Activated naive CD8-positive, alpha-beta T cell treated with anti-CD3 and anti-CD28 coated beads for 36 hours (primary cell): ENCODE measurements at regions not wholly inside any gene's neighbourhood (a gene's known extent, or its start where the extent isn't known, plus 50 kb on each side); places are given as distances from the start of the nearest gene placed in this dataset.
"Not testable (repeated sequence)": the region's sequence is repeated elsewhere in the genome, so short reads cannot be mapped to it uniquely, and the experiment has no call there.

Experiments used
- DNase-seq: peaks from one replicate; pipeline ENCODE4 v3.0.0; 2021
- H3K27ac Mint-ChIP-seq: one replicate; pipeline ENCODE4 v1.8.0; 2022; ENCODE audit warnings: mild to moderate bottlenecking, moderate library complexity, mixed read lengths
- H3K27me3 Mint-ChIP-seq: one replicate; pipeline ENCODE4 v1.8.0; 2022; ENCODE audit warnings: mild to moderate bottlenecking, mixed read lengths
- H3K36me3 Mint-ChIP-seq: one replicate; pipeline ENCODE4 v1.8.0; 2021; ENCODE audit warnings: mild to moderate bottlenecking, mixed read lengths
- H3K4me1 Mint-ChIP-seq: one replicate; pipeline ENCODE4 v1.8.0; 2021; ENCODE audit warnings: mixed read lengths
- H3K4me3 Mint-ChIP-seq: one replicate; pipeline ENCODE4 v1.8.0; 2022; ENCODE audit warnings: mild to moderate bottlenecking, moderate library complexity, mixed read lengths
- H3K9me3 Mint-ChIP-seq: one replicate; pipeline ENCODE4 v1.8.0; 2022; ENCODE audit warnings: mixed read lengths

GRCh38 chr4:152190907-152191306 is 345.0 kb downstream of the FBXW7 start:
- Mint-ChIP-seq H3K4me3 (no peak overlapping the region), H3K27ac (no peak overlapping the region), H3K27me3 (no peaks in the 10 kb centered on the region), H3K9me3 (peaks cover 4% of the 10 kb centered on the region), H3K36me3 (no peaks in the 10 kb centered on the region), H3K4me1 (peaks cover 15% of the 10 kb centered on the region)
- no peak for DNase-seq

GRCh38 chr4:152189451-152190179 is 346.3 kb downstream of the FBXW7 start:
- H3K27ac Mint-ChIP-seq: no peak overlapping the region
- H3K27me3 Mint-ChIP-seq: no peaks in the 10 kb centered on the region
- peaks cover 18% of the 10 kb centered on the region for H3K4me1 Mint-ChIP-seq
- no peak overlapping the region for H3K4me3 Mint-ChIP-seq
- no peaks in the 10 kb centered on the region for H3K9me3 Mint-ChIP-seq
- DNase-seq: no peak
- no peaks in the 10 kb centered on the region for H3K36me3 Mint-ChIP-seq

GRCh38 chr4:152188801-152189200 is 347.1 kb downstream of the FBXW7 start:
- no peak overlapping the region for H3K4me3 Mint-ChIP-seq
- H3K36me3 Mint-ChIP-seq: no peaks in the 10 kb centered on the region
- no peak overlapping the region for H3K27ac Mint-ChIP-seq
- peaks cover 19% of the 10 kb centered on the region for H3K4me1 Mint-ChIP-seq
- H3K27me3 Mint-ChIP-seq: no peaks in the 10 kb centered on the region
- H3K9me3 Mint-ChIP-seq: no peaks in the 10 kb centered on the region
- no peak for DNase-seq

- H3K4me3 Mint-ChIP-seq: no peak overlapping the region
- H3K27ac Mint-ChIP-seq: no peak overlapping the region
- H3K4me1 Mint-ChIP-seq: peaks cover 25% of the 10 kb centered on the region
- no peaks in the 10 kb centered on the region for H3K36me3 Mint-ChIP-seq
- no peak for DNase-seq
- no peaks in the 10 kb centered on the region for H3K9me3 Mint-ChIP-seq
- no peaks in the 10 kb centered on the region for H3K27me3 Mint-ChIP-seq
These were observed 348.2 kb downstream of the FBXW7 start for GRCh38 chr4:152187693-152188092.

GRCh38 chr4:152185786-152186550 is 349.9 kb downstream of the FBXW7 start:
- H3K27ac Mint-ChIP-seq: no peak overlapping the region
- peaks cover 25% of the 10 kb centered on the region for H3K4me1 Mint-ChIP-seq
- H3K4me3 Mint-ChIP-seq: no peak overlapping the region
- no peaks in the 10 kb centered on the region for H3K36me3 Mint-ChIP-seq
- H3K9me3 Mint-ChIP-seq: no peaks in the 10 kb centered on the region
- H3K27me3 Mint-ChIP-seq: no peaks in the 10 kb centered on the region
- no peak for DNase-seq

GRCh38 chr4:152181150-152181549 is 354.7 kb downstream of the FBXW7 start:
- no peak overlapping the region for H3K27ac Mint-ChIP-seq

GRCh38 chr4:152180369-152180768 is 355.5 kb downstream of the FBXW7 start:
- Mint-ChIP-seq H3K9me3 (no peaks in the 10 kb centered on the region), H3K4me3 (no peak overlapping the region), H3K36me3 (no peaks in the 10 kb centered on the region), H3K27me3 (no peaks in the 10 kb centered on the region), H3K4me1 (peaks cover 7% of the 10 kb centered on the region), H3K27ac (no peak overlapping the region)
- DNase-seq: no peak

More at GRCh38 chr4:152181150-152181549, 354.7 kb downstream of the FBXW7 start:
- Mint-ChIP-seq H3K36me3 (no peaks in the 10 kb centered on the region), H3K27me3 (no peaks in the 10 kb centered on the region), H3K9me3 (no peaks in the 10 kb centered on the region), H3K4me1 (peaks cover 11% of the 10 kb centered on the region), H3K4me3 (no peak overlapping the region)
- DNase-seq: no peak

GRCh38 chr4:152177538-152177937 is 358.4 kb downstream of the FBXW7 start:
- DNase-seq, H3K27ac Mint-ChIP-seq, H3K9me3 Mint-ChIP-seq, H3K36me3 Mint-ChIP-seq, H3K4me3 Mint-ChIP-seq, H3K4me1 Mint-ChIP-seq, H3K27me3 Mint-ChIP-seq: not testable (repeated sequence)

- no peaks in the 10 kb centered on the region for H3K4me1 Mint-ChIP-seq
- H3K27me3 Mint-ChIP-seq: no peaks in the 10 kb centered on the region
- no peaks in the 10 kb centered on the region for H3K36me3 Mint-ChIP-seq
- H3K9me3 Mint-ChIP-seq: no peaks in the 10 kb centered on the region
- H3K27ac Mint-ChIP-seq: no peak overlapping the region
- no peak overlapping the region for H3K4me3 Mint-ChIP-seq
- DNase-seq: no peak
These were observed 359.2 kb downstream of the FBXW7 start for GRCh38 chr4:152176627-152177214.

- Mint-ChIP-seq H3K4me1 (no peaks in the 10 kb centered on the region), H3K9me3 (no peaks in the 10 kb centered on the region), H3K27ac (no peak overlapping the region), H3K27me3 (no peaks in the 10 kb centered on the region), H3K4me3 (no peak overlapping the region), H3K36me3 (no peaks in the 10 kb centered on the region)
- DNase-seq: no peak
These were observed 360.3 kb downstream of the FBXW7 start for GRCh38 chr4:152175586-152175985.

GRCh38 chr4:152172146-152172545 is 363.7 kb downstream of the FBXW7 start:
- Mint-ChIP-seq H3K9me3 (no peaks in the 10 kb centered on the region), H3K27ac (no peak overlapping the region), H3K36me3 (no peaks in the 10 kb centered on the region), H3K4me1 (no peaks in the 10 kb centered on the region), H3K4me3 (no peak overlapping the region), H3K27me3 (no peaks in the 10 kb centered on the region)
- no peak for DNase-seq

- Mint-ChIP-seq H3K4me1 (no peaks in the 10 kb centered on the region), H3K4me3 (no peak overlapping the region)
These were observed 364.3 kb downstream of the FBXW7 start for GRCh38 chr4:152171556-152171955.

GRCh38 chr4:152169683-152170082 is 366.2 kb downstream of the FBXW7 start:
- Mint-ChIP-seq H3K27me3 (no peaks in the 10 kb centered on the region), H3K4me1 (no peaks in the 10 kb centered on the region), H3K4me3 (no peak overlapping the region), H3K9me3 (no peaks in the 10 kb centered on the region), H3K27ac (no peak overlapping the region), H3K36me3 (no peaks in the 10 kb centered on the region)
- DNase-seq: no peak

More at GRCh38 chr4:152171556-152171955, 364.3 kb downstream of the FBXW7 start:
- H3K27ac Mint-ChIP-seq: no peak overlapping the region
- no peaks in the 10 kb centered on the region for H3K9me3 Mint-ChIP-seq
- DNase-seq: no peak
- H3K27me3 Mint-ChIP-seq: no peaks in the 10 kb centered on the region
- H3K36me3 Mint-ChIP-seq: no peaks in the 10 kb centered on the region

- Mint-ChIP-seq H3K4me3 (no peak overlapping the region), H3K27me3 (no peaks in the 10 kb centered on the region), H3K4me1 (no peaks in the 10 kb centered on the region), H3K9me3 (no peaks in the 10 kb centered on the region), H3K27ac (no peak overlapping the region), H3K36me3 (no peaks in the 10 kb centered on the region)
- no peak for DNase-seq
These were observed 366.8 kb downstream of the FBXW7 start for GRCh38 chr4:152168987-152169616.

- H3K9me3 Mint-ChIP-seq: no peaks in the 10 kb centered on the region
- DNase-seq: no peak
- no peak overlapping the region for H3K4me3 Mint-ChIP-seq
- no peaks in the 10 kb centered on the region for H3K4me1 Mint-ChIP-seq
- no peaks in the 10 kb centered on the region for H3K36me3 Mint-ChIP-seq
- H3K27me3 Mint-ChIP-seq: no peaks in the 10 kb centered on the region
- no peak overlapping the region for H3K27ac Mint-ChIP-seq
These were observed 369.3 kb downstream of the FBXW7 start for GRCh38 chr4:152166567-152166966.
